Right cardiac atrium (tissue), 5 donors: ENCODE measurements at regions not wholly inside any gene's neighbourhood (a gene's known extent, or its start where the extent isn't known, plus 50 kb on each side); places are given as distances from the start of the nearest gene placed in this dataset.

Source experiments
- ATAC-seq, 2 donors: fragments of 200-7000 bp; cut with Tn5 transposase; one replicate each; pipeline versions ENCODE4 v1.8.0 to v1.9.1; 2020; ENCODE audit warnings: moderate library complexity in 2 of 2, mild to moderate bottlenecking in 1 of 2
- DNase-seq, 3 donors: peaks; one replicate each; pipeline ENCODE4 v3.0.0-alpha.2; 2020
- H3K27ac ChIP-seq: one replicate; pipeline ENCODE4 v1.5.1; 2013; ENCODE audit warnings: mild to moderate bottlenecking, low read length, control low read depth, moderate library complexity
- H3K27me3 ChIP-seq: one replicate; pipeline ENCODE4 v1.6.1; 2013; ENCODE audit not compliant: control insufficient read depth, insufficient read depth
- H3K4me1 ChIP-seq: one replicate; pipeline ENCODE4 v1.6.1; 2013; ENCODE audit warnings: low read length; ENCODE audit not compliant: control insufficient read depth, insufficient read depth
- H3K4me3 ChIP-seq: one replicate; pipeline ENCODE4 v1.5.1; 2013; ENCODE audit warnings: low read length, control low read depth
- H3K9me3 ChIP-seq: one replicate; pipeline ENCODE4 v1.6.1; 2013; ENCODE audit warnings: low read length; ENCODE audit not compliant: control insufficient read depth
- WGBS: extraction: QIAGEN DNeasy Blood & Tissue Kit; methylation state at CpG from one replicate; pipeline ENCODE4 v1.1.7; 2013; 5-methylcytosine and 5-hydroxymethylcytosine counted together
- intact Hi-C, 4 donors: fragments of 100-400 bp; cut with DNase I; formaldehyde crosslinking; loops; one replicate each; pipeline versions ENCODE4 v1.11.0 to v1.14.0; 2022 to 2023
- donor health status: healthy with polysubstance abuse.
- donor health status: DM: no; HTN: yes; CAD: no.
- donor health status: DM: no; HTN: no; CAD: no.
- donor health status: DM: no; HTN: yes; CAD: no; lungs with severe emphysema.
- donor health status: DM: yes; HTN: yes; CAD: no.

GRCh38 chrX:82219129-82219528 is 1017.2 kb downstream of the SH3BGRL start:
- Histone ChIP-seq H3K4me3 (no peak overlapping the region), H3K27me3 (no peaks in the 10 kb centered on the region), H3K4me1 (no peaks in the 10 kb centered on the region), H3K9me3 (no peaks in the 10 kb centered on the region), H3K27ac (no peak overlapping the region)
- DNase-seq, result no peak
- no peak for ATAC-seq
- intact Hi-C loops, result no loop called here

DNA sequence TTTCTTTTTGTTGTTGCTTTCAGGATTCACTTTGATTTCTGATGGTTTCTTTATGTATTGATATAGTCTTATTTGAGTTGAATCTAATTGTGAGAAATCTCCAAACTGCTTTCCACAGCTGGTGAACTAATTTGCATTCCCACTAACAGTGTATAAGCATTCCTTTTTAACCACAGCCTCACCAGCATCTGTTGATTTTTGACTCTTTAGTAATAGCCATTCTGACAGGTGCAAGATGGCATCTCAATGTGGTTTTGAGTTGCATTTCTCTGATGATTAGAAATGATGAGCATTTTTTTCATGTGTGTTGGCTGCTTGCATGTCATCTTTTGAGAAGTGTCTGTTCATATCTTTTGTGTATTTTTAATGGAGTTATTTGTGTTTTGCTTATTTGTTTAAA is 1023.1 kb downstream of the SH3BGRL start:
- intact Hi-C loops, result no loop called here
- no peaks in the 10 kb centered on the region for H3K4me1 ChIP-seq
- no peak for DNase-seq
- H3K4me3 ChIP-seq, result no peak overlapping the region
- no peak overlapping the region for H3K27ac ChIP-seq
- no peak for ATAC-seq
- H3K9me3 ChIP-seq, result no peaks in the 10 kb centered on the region
- no peaks in the 10 kb centered on the region for H3K27me3 ChIP-seq

DNA sequence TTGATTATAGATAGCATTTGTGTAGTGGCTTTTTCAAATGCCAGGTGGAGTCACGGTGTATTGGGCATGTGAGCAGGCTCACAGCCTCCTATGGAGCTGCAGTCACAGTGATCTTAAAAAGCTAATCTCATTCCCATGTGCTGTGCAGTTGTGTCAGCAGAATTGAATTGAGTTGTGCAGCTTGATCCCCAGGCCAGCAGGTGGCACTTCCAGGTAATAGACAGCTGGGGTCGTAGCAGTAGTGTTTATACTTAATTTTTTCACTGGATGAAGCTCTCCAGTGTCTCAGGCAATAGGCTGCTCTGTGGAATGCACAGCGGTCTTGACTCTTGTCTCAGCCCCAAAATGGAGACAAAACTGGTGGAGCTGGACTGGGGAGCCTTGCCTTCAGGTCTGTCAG is 1028.1 kb downstream of the SH3BGRL start:
- Histone ChIP-seq H3K4me1 (no peaks in the 10 kb centered on the region), H3K4me3 (no peak overlapping the region), H3K27me3 (no peaks in the 10 kb centered on the region), H3K27ac (no peak overlapping the region), H3K9me3 (no peaks in the 10 kb centered on the region)
- ATAC-seq, result no peak
- WGBS, result 62% methylated on average over 3 of the region's 3 CpGs
- no peak for DNase-seq
- intact Hi-C loops, result no loop called here

DNA sequence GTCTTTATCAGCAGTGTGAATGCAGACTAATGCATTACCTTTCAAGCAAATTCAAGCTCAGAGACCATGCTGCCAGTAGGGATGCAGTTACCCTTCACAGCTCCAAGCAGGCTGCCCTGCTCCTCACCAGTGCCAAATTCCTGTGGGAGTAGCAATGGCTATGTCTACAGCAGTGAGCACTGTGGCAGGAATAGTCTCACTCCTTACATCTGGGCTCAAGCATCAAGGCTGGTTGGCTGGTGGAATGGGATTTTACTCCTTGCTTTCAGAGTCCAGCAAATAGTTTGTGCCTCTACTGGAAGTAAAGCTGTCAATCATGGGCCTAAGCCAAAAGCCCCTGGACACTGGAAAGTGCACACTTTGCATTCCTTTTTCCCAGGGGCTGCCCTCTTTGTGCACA is 1030.8 kb downstream of the SH3BGRL start:
- no peak overlapping the region for H3K4me3 ChIP-seq
- no peak for ATAC-seq
- no peaks in the 10 kb centered on the region for H3K9me3 ChIP-seq
- H3K4me1 ChIP-seq, result no peaks in the 10 kb centered on the region
- no peak for DNase-seq
- H3K27ac ChIP-seq, result no peak overlapping the region
- no peaks in the 10 kb centered on the region for H3K27me3 ChIP-seq
- intact Hi-C loops, result no loop called here

DNA sequence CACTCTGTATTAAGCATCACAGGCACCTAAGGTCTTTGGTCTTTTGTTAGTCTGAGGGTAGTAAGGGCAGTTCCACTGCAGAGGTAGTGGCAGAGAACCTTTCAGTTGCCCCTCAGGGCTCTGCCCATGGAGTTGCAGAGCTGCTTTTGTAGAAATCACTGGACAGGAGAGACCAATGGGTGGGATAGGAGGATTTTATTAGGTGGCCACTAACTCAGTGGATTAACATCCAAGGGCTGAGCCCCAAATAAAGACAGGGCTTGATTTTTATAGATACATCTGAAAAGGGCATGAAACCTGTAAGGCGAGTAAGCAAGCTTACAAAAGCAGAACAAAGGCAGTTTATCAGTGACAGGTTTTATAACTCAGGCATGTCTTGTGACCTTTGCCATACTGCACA is 1035.4 kb downstream of the SH3BGRL start:
- no peak for ATAC-seq
- WGBS, result 77% methylated on average over 1 of the region's 1 CpG

More for the DNA sequence above, 1035.4 kb downstream of the SH3BGRL start:
- H3K4me1 ChIP-seq, result no peaks in the 10 kb centered on the region
- H3K9me3 ChIP-seq, result no peaks in the 10 kb centered on the region
- no peaks in the 10 kb centered on the region for H3K27me3 ChIP-seq
- DNase-seq, result no peak
- H3K27ac ChIP-seq, result no peak overlapping the region
- intact Hi-C loops, result no loop called here
- H3K4me3 ChIP-seq, result no peak overlapping the region
